Upper lobe of right lung (tissue), 1 donor: ENCODE measurements at regions not wholly inside any gene's neighbourhood (a gene's known extent, or its start where the extent isn't known, plus 50 kb on each side); places are given as distances from the start of the nearest gene placed in this dataset.
A peak's percentile ranks its signal among the peaks of the same experiment; 100 is the strongest.
"Not testable (repeated sequence)": the region's sequence is repeated elsewhere in the genome, so short reads cannot be mapped to it uniquely, and the experiment has no call there.

Source experiments
- ATAC-seq: fragments of 200-7000 bp; cut with Tn5 transposase; one replicate; pipeline ENCODE4 v1.9.1; 2020; ENCODE audit warnings: mild to moderate bottlenecking, moderate library complexity
- DNase-seq: peaks from one replicate; pipeline ENCODE4 v3.0.0-alpha.2; 2020
- H3K27ac ChIP-seq: fragments of 200-600 bp; one replicate; pipeline ENCODE4 v1.8.0; 2022
- H3K27me3 ChIP-seq: fragments of 200-600 bp; one replicate; pipeline ENCODE4 v1.8.0; 2022; ENCODE audit warnings: mild to moderate bottlenecking
- H3K36me3 ChIP-seq: fragments of 200-600 bp; one replicate; pipeline ENCODE4 v1.8.0; 2022
- H3K4me1 ChIP-seq: fragments of 200-600 bp; one replicate; pipeline ENCODE4 v1.8.0; 2022
- H3K4me3 ChIP-seq: fragments of 200-600 bp; one replicate; pipeline ENCODE4 v1.8.0; 2022; ENCODE audit warnings: mild to moderate bottlenecking
- H3K9me3 ChIP-seq: fragments of 200-600 bp; one replicate; pipeline ENCODE4 v1.8.0; 2022
- intact Hi-C: fragments of 100-400 bp; cut with DNase I; formaldehyde crosslinking; loops from one replicate; pipeline ENCODE4 v1.11.0; 2022
- TF ChIP-seq, protein P1 (sequence below): fragments of 200-600 bp; IDR thresholded peaks from one replicate; pipeline ENCODE4 v1.8.0; 2022; ENCODE audit warnings: antibody characterized with exemption
- donor health status: DM: no; HTN: yes; CAD: no; lungs with severe emphysema.

DNA sequence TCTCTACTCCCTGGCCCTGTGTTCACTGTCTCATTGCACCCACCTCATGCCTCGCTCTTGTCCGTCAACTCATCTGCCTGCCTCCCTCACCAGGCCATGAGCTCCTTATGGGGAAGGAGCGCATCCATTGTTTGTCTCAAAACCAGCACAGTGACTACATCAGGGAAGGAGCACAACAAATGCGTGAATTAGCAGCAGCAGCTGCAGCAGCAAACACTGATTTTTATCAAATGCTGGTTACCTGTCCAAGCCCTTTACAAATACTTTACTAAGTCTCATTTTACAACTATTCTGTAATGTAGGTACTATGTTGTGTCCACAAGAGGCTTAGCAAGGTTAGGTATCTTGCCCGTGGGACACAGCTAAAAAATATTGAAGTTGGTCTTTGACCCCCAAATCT lies 85.9 kb upstream of the PLET1 start:
- no peaks in the 10 kb centered on the region for H3K4me1 ChIP-seq
- DNase-seq (no peak), ATAC-seq (no peak)
- no peaks in the 10 kb centered on the region for H3K9me3 ChIP-seq
- TF ChIP-seq, protein P1, sequence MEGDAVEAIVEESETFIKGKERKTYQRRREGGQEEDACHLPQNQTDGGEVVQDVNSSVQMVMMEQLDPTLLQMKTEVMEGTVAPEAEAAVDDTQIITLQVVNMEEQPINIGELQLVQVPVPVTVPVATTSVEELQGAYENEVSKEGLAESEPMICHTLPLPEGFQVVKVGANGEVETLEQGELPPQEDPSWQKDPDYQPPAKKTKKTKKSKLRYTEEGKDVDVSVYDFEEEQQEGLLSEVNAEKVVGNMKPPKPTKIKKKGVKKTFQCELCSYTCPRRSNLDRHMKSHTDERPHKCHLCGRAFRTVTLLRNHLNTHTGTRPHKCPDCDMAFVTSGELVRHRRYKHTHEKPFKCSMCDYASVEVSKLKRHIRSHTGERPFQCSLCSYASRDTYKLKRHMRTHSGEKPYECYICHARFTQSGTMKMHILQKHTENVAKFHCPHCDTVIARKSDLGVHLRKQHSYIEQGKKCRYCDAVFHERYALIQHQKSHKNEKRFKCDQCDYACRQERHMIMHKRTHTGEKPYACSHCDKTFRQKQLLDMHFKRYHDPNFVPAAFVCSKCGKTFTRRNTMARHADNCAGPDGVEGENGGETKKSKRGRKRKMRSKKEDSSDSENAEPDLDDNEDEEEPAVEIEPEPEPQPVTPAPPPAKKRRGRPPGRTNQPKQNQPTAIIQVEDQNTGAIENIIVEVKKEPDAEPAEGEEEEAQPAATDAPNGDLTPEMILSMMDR = no peak
- H3K27ac ChIP-seq = no peak overlapping the region
- H3K36me3 ChIP-seq = no peaks in the 10 kb centered on the region
- H3K27me3 ChIP-seq = no peaks in the 10 kb centered on the region
- intact Hi-C loops = no loop called here
- H3K4me3 ChIP-seq = no peak overlapping the region

GRCh38 chr11:112348480-112349029 lies 87.9 kb upstream of the PLET1 start:
- TF ChIP-seq, protein P1 = no peak
- Histone ChIP-seq H3K27ac (no peak overlapping the region), H3K27me3 (no peaks in the 10 kb centered on the region), H3K4me1 (no peaks in the 10 kb centered on the region), H3K9me3 (no peaks in the 10 kb centered on the region), H3K36me3 (no peaks in the 10 kb centered on the region), H3K4me3 (no peak overlapping the region)
- DNase-seq (no peak), ATAC-seq (no peak)
- intact Hi-C loops = no loop called here

DNA sequence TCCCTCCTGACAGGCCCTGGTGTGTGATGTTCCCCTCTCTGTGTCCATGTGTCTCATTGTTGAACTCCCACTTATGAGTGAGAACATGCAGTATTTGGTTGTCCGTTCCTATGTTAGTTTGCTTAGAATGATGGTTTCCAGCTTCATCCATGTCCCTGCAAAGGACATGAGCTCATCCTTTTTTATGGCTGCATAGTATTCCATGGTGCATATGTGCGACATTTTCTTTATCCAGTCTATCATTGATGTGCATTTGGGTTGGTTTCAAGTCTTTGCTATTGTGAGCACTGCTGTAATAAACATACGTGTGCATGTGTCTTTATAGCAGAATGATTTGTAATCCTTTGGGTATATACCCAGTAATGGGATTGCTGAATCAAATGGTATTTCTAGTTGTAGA lies 90.8 kb upstream of the PLET1 start:
- intact Hi-C loops, H3K9me3 ChIP-seq, DNase-seq, H3K27me3 ChIP-seq, H3K36me3 ChIP-seq, H3K27ac ChIP-seq, H3K4me3 ChIP-seq, ATAC-seq, H3K4me1 ChIP-seq: not testable (repeated sequence)

- H3K4me3 ChIP-seq = no peak overlapping the region
- TF ChIP-seq, protein P1 = no peak
Measured at GRCh38 chr11:112352907-112353306, 92.2 kb upstream of the PLET1 start.

DNA sequence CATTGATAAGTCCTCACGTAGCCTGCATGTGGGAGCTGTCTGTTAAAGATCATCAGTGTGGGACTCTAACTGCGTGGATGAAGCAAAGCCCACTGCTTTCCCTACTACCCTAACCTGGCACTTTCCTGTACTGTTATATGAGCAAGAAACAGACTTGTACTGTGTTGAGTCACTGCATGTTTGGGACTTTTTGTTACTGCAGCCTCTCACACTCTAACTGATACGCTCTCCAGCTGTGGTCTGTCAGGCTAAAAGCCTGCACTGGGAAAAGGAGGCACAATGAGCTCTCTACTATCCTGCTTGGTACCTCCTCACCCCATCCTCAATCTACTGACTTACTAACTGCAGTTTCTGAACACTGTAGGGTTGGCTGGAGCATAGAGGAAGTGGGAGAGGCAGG lies 93.7 kb upstream of the PLET1 start:
- intact Hi-C loops = no loop called here
- TF ChIP-seq, protein P1 = no peak

More at GRCh38 chr11:112352907-112353306, 92.2 kb upstream of the PLET1 start:
- intact Hi-C loops = no loop called here
- no peaks in the 10 kb centered on the region for H3K36me3 ChIP-seq
- H3K27me3 ChIP-seq = no peaks in the 10 kb centered on the region
- no peaks in the 10 kb centered on the region for H3K4me1 ChIP-seq
- no peak overlapping the region for H3K27ac ChIP-seq
- DNase-seq (no peak), ATAC-seq (no peak)
- H3K9me3 ChIP-seq = no peaks in the 10 kb centered on the region

GRCh38 chr11:112355726-112356125 lies 95.1 kb upstream of the PLET1 start:
- H3K36me3 ChIP-seq = no peaks in the 10 kb centered on the region
- H3K4me1 ChIP-seq = no peaks in the 10 kb centered on the region
- TF ChIP-seq, protein P1 = peak; percentile 17
- DNase-seq = peak; percentile 73
- intact Hi-C loops = no loop called here
- H3K27ac ChIP-seq = no peak overlapping the region
- no peaks in the 10 kb centered on the region for H3K9me3 ChIP-seq
- ATAC-seq = peak; percentile 86
- no peaks in the 10 kb centered on the region for H3K27me3 ChIP-seq
- no peak overlapping the region for H3K4me3 ChIP-seq

More for the DNA sequence above, 93.7 kb upstream of the PLET1 start:
- no peak for ATAC-seq
- H3K9me3 ChIP-seq = no peaks in the 10 kb centered on the region
- H3K27me3 ChIP-seq = no peaks in the 10 kb centered on the region
- no peaks in the 10 kb centered on the region for H3K4me1 ChIP-seq
- H3K27ac ChIP-seq = no peak overlapping the region
- H3K36me3 ChIP-seq = no peaks in the 10 kb centered on the region
- no peak overlapping the region for H3K4me3 ChIP-seq
- DNase-seq = no peak
